ENCODE measurements at regions not wholly inside any gene's neighbourhood (a gene's known extent, or its start where the extent isn't known, plus 50 kb on each side); places are given as distances from the start of the nearest gene placed in this dataset.

GRCh38 chr2:102967451-102967850, 205.6 kb downstream of the TMEM182 start:
- no peaks in the 10 kb centered on the region for H3K79me2 ChIP-seq (ENCODE audit: control insufficient read depth, insufficient read depth, low read length)
- TF ChIP-seq, protein P1, sequence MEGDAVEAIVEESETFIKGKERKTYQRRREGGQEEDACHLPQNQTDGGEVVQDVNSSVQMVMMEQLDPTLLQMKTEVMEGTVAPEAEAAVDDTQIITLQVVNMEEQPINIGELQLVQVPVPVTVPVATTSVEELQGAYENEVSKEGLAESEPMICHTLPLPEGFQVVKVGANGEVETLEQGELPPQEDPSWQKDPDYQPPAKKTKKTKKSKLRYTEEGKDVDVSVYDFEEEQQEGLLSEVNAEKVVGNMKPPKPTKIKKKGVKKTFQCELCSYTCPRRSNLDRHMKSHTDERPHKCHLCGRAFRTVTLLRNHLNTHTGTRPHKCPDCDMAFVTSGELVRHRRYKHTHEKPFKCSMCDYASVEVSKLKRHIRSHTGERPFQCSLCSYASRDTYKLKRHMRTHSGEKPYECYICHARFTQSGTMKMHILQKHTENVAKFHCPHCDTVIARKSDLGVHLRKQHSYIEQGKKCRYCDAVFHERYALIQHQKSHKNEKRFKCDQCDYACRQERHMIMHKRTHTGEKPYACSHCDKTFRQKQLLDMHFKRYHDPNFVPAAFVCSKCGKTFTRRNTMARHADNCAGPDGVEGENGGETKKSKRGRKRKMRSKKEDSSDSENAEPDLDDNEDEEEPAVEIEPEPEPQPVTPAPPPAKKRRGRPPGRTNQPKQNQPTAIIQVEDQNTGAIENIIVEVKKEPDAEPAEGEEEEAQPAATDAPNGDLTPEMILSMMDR (conservative IDR thresholded peaks at IDR 0.05 in 1 of 2, IDR thresholded peaks at IDR 0.05 in 1 of 2; ENCODE audit: low read depth in 1 of 2, low read length in 2 of 2) = no peak
- no peak for TF ChIP-seq EZH2 (IDR thresholded peaks at IDR 0.05; ENCODE audit: low read length, missing control alignments)
- no peaks in the 10 kb centered on the region for H3K36me3 ChIP-seq (ENCODE audit: control insufficient read depth, insufficient read depth, low read length)
- no peaks in the 10 kb centered on the region for H3K27me3 ChIP-seq (ENCODE audit: control insufficient read depth, insufficient read depth, low read length)
- H4K20me1 ChIP-seq (ENCODE audit: control insufficient read depth, extremely low read depth, insufficient read depth, low read length) = no peaks in the 10 kb centered on the region
- H3K9ac ChIP-seq (ENCODE audit: insufficient read depth, low read length) = no peak overlapping the region
- no peaks in the 10 kb centered on the region for H3K4me1 ChIP-seq (ENCODE audit: control insufficient read depth, extremely low read depth, insufficient read depth, low read length)
- no peaks in the 10 kb centered on the region for H3K9me3 ChIP-seq (ENCODE audit: control insufficient read depth, insufficient read depth, low read depth, low read length)
- peak in 1 of 2 donors; percentile 90 for DNase-seq (ENCODE audit: low read depth in 2 of 2)
- no peak overlapping the region for H3K4me2 ChIP-seq (ENCODE audit: extremely low read depth, insufficient read depth, low read length)
- no peak overlapping the region for H2AFZ ChIP-seq (ENCODE audit: low read length)
- no peak overlapping the region for H3K4me3 ChIP-seq (replicated peaks in 1 of 4; ENCODE audit: control extremely low read depth in 1 of 4, insufficient read depth in 1 of 4, low read depth in 3 of 4, low read length in 4 of 4)
- no peak overlapping the region for H3K27ac ChIP-seq (ENCODE audit: insufficient read depth, low read length)

- Histone ChIP-seq H2AFZ (ENCODE audit: low read length) (no peak overlapping the region), H3K9ac (ENCODE audit: insufficient read depth, low read length) (no peak overlapping the region), H3K4me3 (replicated peaks in 1 of 4; ENCODE audit: control extremely low read depth in 1 of 4, insufficient read depth in 1 of 4, low read depth in 3 of 4, low read length in 4 of 4) (no peak overlapping the region), H3K4me2 (ENCODE audit: extremely low read depth, insufficient read depth, low read length) (no peak overlapping the region), H3K9me3 (ENCODE audit: control insufficient read depth, insufficient read depth, low read depth, low read length) (no peaks in the 10 kb centered on the region), H3K27ac (ENCODE audit: insufficient read depth, low read length) (no peak overlapping the region), H3K79me2 (ENCODE audit: control insufficient read depth, insufficient read depth, low read length) (no peaks in the 10 kb centered on the region), H3K4me1 (ENCODE audit: control insufficient read depth, extremely low read depth, insufficient read depth, low read length) (no peaks in the 10 kb centered on the region), H3K27me3 (ENCODE audit: control insufficient read depth, insufficient read depth, low read length) (no peaks in the 10 kb centered on the region), H3K36me3 (ENCODE audit: control insufficient read depth, insufficient read depth, low read length) (no peaks in the 10 kb centered on the region), H4K20me1 (ENCODE audit: control insufficient read depth, extremely low read depth, insufficient read depth, low read length) (no peaks in the 10 kb centered on the region)
- TF ChIP-seq EZH2 (IDR thresholded peaks at IDR 0.05; ENCODE audit: low read length, missing control alignments) = no peak
- TF ChIP-seq, protein P1 (conservative IDR thresholded peaks at IDR 0.05 in 1 of 2, IDR thresholded peaks at IDR 0.05 in 1 of 2; ENCODE audit: low read depth in 1 of 2, low read length in 2 of 2) = no peak
- DNase-seq (ENCODE audit: low read depth in 2 of 2) = no peak
Measured at GRCh38 chr2:102968375-102968774, 206.5 kb downstream of the TMEM182 start.

DNA sequence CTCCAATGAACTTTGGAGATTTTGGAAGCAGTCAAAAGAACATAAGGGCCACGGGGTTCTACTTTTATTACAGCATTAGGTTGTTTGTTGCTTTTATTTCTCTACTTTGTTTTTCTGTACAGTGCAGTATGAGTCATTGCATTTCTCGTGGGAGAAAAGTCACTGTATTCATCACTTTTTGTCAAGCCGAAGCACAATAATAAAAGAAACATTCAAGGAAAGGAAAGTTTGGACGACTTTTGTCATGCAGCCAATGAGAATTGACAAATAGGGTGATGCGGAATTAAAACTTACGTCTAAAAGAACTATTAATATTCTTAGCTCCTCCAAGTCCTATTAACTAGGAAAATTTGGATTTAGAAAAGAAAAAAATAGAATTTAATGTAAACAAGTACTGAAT, 209.9 kb downstream of the TMEM182 start:
- H3K27me3 ChIP-seq (ENCODE audit: control insufficient read depth, insufficient read depth, low read length) = no peaks in the 10 kb centered on the region
- H3K4me1 ChIP-seq (ENCODE audit: control insufficient read depth, extremely low read depth, insufficient read depth, low read length) = no peaks in the 10 kb centered on the region
- no peak for TF ChIP-seq EZH2 (IDR thresholded peaks at IDR 0.05; ENCODE audit: low read length, missing control alignments)
- TF ChIP-seq, protein P1 (conservative IDR thresholded peaks at IDR 0.05 in 1 of 2, IDR thresholded peaks at IDR 0.05 in 1 of 2; ENCODE audit: low read depth in 1 of 2, low read length in 2 of 2) = no peak
- no peak overlapping the region for H3K27ac ChIP-seq (ENCODE audit: insufficient read depth, low read length)
- H3K36me3 ChIP-seq (ENCODE audit: control insufficient read depth, insufficient read depth, low read length) = no peaks in the 10 kb centered on the region
- H4K20me1 ChIP-seq (ENCODE audit: control insufficient read depth, extremely low read depth, insufficient read depth, low read length) = no peaks in the 10 kb centered on the region
- H3K4me2 ChIP-seq (ENCODE audit: extremely low read depth, insufficient read depth, low read length) = no peak overlapping the region
- H3K79me2 ChIP-seq (ENCODE audit: control insufficient read depth, insufficient read depth, low read length) = no peaks in the 10 kb centered on the region
- no peak overlapping the region for H3K4me3 ChIP-seq (replicated peaks in 1 of 4; ENCODE audit: control extremely low read depth in 1 of 4, insufficient read depth in 1 of 4, low read depth in 3 of 4, low read length in 4 of 4)
- no peak overlapping the region for H3K9ac ChIP-seq (ENCODE audit: insufficient read depth, low read length)
- no peak overlapping the region for H2AFZ ChIP-seq (ENCODE audit: low read length)
- peak in 1 of 2 donors; percentile 25 for DNase-seq (ENCODE audit: low read depth in 2 of 2)
- no peaks in the 10 kb centered on the region for H3K9me3 ChIP-seq (ENCODE audit: control insufficient read depth, insufficient read depth, low read depth, low read length)

All from fibroblast of lung (primary cell).